ENCODE measurements at regions not wholly inside any gene's neighbourhood (a gene's known extent, or its start where the extent isn't known, plus 50 kb on each side); places are given as distances from the start of the nearest gene placed in this dataset.

DNA sequence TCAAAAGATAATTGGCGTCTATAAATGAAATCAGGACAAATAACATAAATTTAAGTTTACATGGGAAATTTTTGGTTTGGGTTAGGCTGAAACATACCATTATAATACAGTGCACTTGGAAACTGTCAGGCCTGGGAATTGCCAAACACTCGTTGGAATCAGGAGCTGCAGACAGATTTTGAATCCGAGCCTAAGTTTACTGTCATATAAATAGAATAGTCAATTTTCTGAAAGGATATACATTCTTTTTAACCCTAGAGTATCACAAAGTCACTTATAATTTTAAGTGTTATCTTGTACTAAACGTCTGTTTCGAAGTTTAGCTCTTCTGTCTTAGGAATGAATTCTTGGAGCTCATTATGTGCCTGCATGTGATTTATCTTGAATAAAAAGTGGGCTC lies 234.1 kb downstream of the VEGFC start:
- no peak for TF ChIP-seq CTCF (IDR thresholded peaks at IDR 0.05; ENCODE audit: insufficient read depth, low read length)
- TF ChIP-seq POLR2AphosphoS5 (IDR thresholded peaks at IDR 0.05; ENCODE audit: low read depth): no peak
- no peak for TF ChIP-seq SPI1 (IDR thresholded peaks at IDR 0.05; ENCODE audit: borderline replicate concordance, low read depth)
